HepG2 (cell line): ENCODE measurements at regions not wholly inside any gene's neighbourhood (a gene's known extent, or its start where the extent isn't known, plus 50 kb on each side); places are given as distances from the start of the nearest gene placed in this dataset.

Experiments used
- ATAC-seq: fragments of 200-7000 bp; cut with Tn5 transposase; 3 replicates; pipeline ENCODE4 v1.9.1; 2020; ENCODE audit warnings: mild to moderate bottlenecking, moderate library complexity
- BruUV-seq: library from RNA; stranded (reverse); fragments of 400-500 nt; replicated peaks from 2 replicates; lab custom pipeline; 2021; lab: Mats Ljungman, UMichigan
- CTCF ChIA-PET: fragments of 300-600 bp; formaldehyde crosslinking; extraction: SDS; loops from one replicate; lab custom pipeline; 2021; ENCODE audit warnings: low total read pairs, inconsistent platforms, low intra/inter-chr PET ratio; lab: Yijun Ruan, JAX
- POLR2A ChIA-PET: fragments of 350-600 bp; sonication (Branson Sonifier 250); formaldehyde crosslinking; loops from one replicate; lab custom pipeline; 2020; ENCODE audit warnings: antibody characterized with exemption, inconsistent platforms; lab: Yijun Ruan, JAX
- DNase-seq: peaks from one replicate; pipeline ENCODE4 v3.0.0-alpha.2; 2015; ENCODE audit warnings: low spot score
- FAIRE-seq: peaks from 3 replicates; lab custom pipeline; 2011; peaks lifted over from hg19 to GRCh38; lab: Jason Lieb, UNC
- H2AFZ ChIP-seq: one replicate; pipeline ENCODE4 v1.6.1; 2011; ENCODE audit warnings: low read length, inconsistent platforms
- H3K27ac ChIP-seq: fragments of 300-600 bp; 3 replicates; pipeline ENCODE4 v1.8.0; 2011; ENCODE audit warnings: mixed run types, mild to moderate bottlenecking, mixed read lengths, low read length, inconsistent platforms; ENCODE audit not compliant: insufficient read depth; ENCODE audit errors: extremely low read length
- H3K27me3 ChIP-seq, 2 experiments: fragments of 200-600 bp in 1 of 2; 2 replicates in 1 of 2; 3 replicates in 1 of 2; pipeline versions ENCODE4 v1.6.0 to v1.8.0; 2011; ENCODE audit warnings: low read length in 2 of 2, mild to moderate bottlenecking in 2 of 2, moderate library complexity in 2 of 2, inconsistent platforms in 1 of 2; ENCODE audit not compliant: insufficient read depth in 2 of 2, control insufficient read depth in 1 of 2
- H3K36me3 ChIP-seq, 2 experiments: fragments of 200-600 bp in 1 of 2; replicated peaks in 1 of 2; 2 replicates in 1 of 2; 3 replicates in 1 of 2; pipeline versions ENCODE4 v1.5.1 to v1.8.0; 2011; ENCODE audit warnings: low read length in 2 of 2, inconsistent platforms in 1 of 2; ENCODE audit not compliant: insufficient read depth in 2 of 2, control insufficient read depth in 1 of 2
- H3K4me1 ChIP-seq: 2 replicates; pipeline ENCODE4 v1.5.1; 2012; ENCODE audit warnings: low read length, inconsistent platforms; ENCODE audit not compliant: insufficient read depth
- H3K4me2 ChIP-seq: 2 replicates; pipeline ENCODE4 v1.6.0; 2011; ENCODE audit warnings: low read depth, low read length, inconsistent platforms
- H3K4me3 ChIP-seq, 3 experiments: fragments of 200-600 bp in 1 of 3; sonication (generic), shearing (Covaris generic) in 1 of 3; replicated peaks in 1 of 3; 2 replicates each; pipeline ENCODE4 v1.5.1; 2011 to 2016; ENCODE audit warnings: low read length in 3 of 3, inconsistent platforms in 2 of 3, low read depth in 2 of 3, mild to moderate bottlenecking in 2 of 3, control low read depth in 1 of 3, mixed read lengths in 1 of 3; ENCODE audit not compliant: insufficient read depth in 1 of 3
- H3K79me2 ChIP-seq: one replicate; pipeline ENCODE4 v1.6.1; 2011; ENCODE audit warnings: low read length, inconsistent platforms; ENCODE audit not compliant: insufficient read depth
- H3K9ac ChIP-seq: 2 replicates; pipeline ENCODE4 v1.6.0; 2011; ENCODE audit warnings: mild to moderate bottlenecking, low read depth, low read length, inconsistent platforms; ENCODE audit not compliant: insufficient read depth
- H3K9me3 ChIP-seq: 2 replicates; pipeline ENCODE4 v1.5.1; 2012; ENCODE audit warnings: mild to moderate bottlenecking, low read length
- H4K20me1 ChIP-seq: 2 replicates; pipeline ENCODE4 v1.6.0; 2011; ENCODE audit warnings: inconsistent platforms, mild to moderate bottlenecking, low read length, moderate library complexity; ENCODE audit not compliant: insufficient read depth
- ADNP ChIP-seq: sonication (generic); formaldehyde crosslinking; IDR thresholded peaks from 2 replicates; pipeline ENCODE4 v1.4.0; 2020; ENCODE audit warnings: missing genetic modification reagents
- ATAD3A ChIP-seq: sonication (generic); formaldehyde crosslinking; IDR thresholded peaks from 2 replicates; pipeline ENCODE4 v1.4.0; 2020; ENCODE audit warnings: missing genetic modification reagents
- BRD4 ChIP-seq: sonication (generic); formaldehyde crosslinking; IDR thresholded peaks from 2 replicates; pipeline ENCODE4 v1.4.0; 2020; ENCODE audit warnings: missing genetic modification reagents
- CTCF ChIP-seq: sonication (generic); formaldehyde crosslinking; IDR thresholded peaks from 2 replicates; pipeline ENCODE4 v1.5.0; 2020; ENCODE audit warnings: mild to moderate bottlenecking, missing genetic modification reagents, moderate library complexity
- EED ChIP-seq: sonication (generic); formaldehyde crosslinking; IDR thresholded peaks from 2 replicates; pipeline ENCODE4 v1.5.0; 2020; ENCODE audit warnings: mild to moderate bottlenecking, missing genetic modification reagents
- LCORL ChIP-seq, 2 experiments: fragments of 450-650 bp in 1 of 2; sonication (generic) in 1 of 2; formaldehyde crosslinking in 1 of 2; IDR thresholded peaks; 2 replicates each; pipeline versions ENCODE4 v1.5.0 to v1.6.1; 2017 to 2020; ENCODE audit warnings: antibody characterized with exemption in 1 of 2, missing genetic modification reagents in 1 of 2
- MED1 ChIP-seq: sonication (generic); formaldehyde crosslinking; IDR thresholded peaks from 2 replicates; pipeline ENCODE4 v1.4.0; 2020; ENCODE audit warnings: missing genetic modification reagents
- NFE2 ChIP-seq: sonication (generic); formaldehyde crosslinking; IDR thresholded peaks from 2 replicates; pipeline ENCODE4 v1.4.0; 2020; ENCODE audit warnings: missing genetic modification reagents
- PITX1 ChIP-seq: sonication (generic); formaldehyde crosslinking; IDR thresholded peaks from 2 replicates; pipeline ENCODE4 v1.5.1; 2020; ENCODE audit warnings: mild to moderate bottlenecking, missing genetic modification reagents
- THAP11 ChIP-seq: IDR thresholded peaks from 2 replicates; pipeline ENCODE4 v1.6.1; 2016; ENCODE audit warnings: missing biosample characterization, missing genetic modification reagents
- ZNF276 ChIP-seq: sonication (generic); formaldehyde crosslinking; IDR thresholded peaks from 2 replicates; pipeline ENCODE4 v1.4.0; 2020; ENCODE audit warnings: mild to moderate bottlenecking, low read depth, missing genetic modification reagents
- ZNF335 ChIP-seq: sonication (generic); formaldehyde crosslinking; IDR thresholded peaks from 2 replicates; pipeline ENCODE4 v1.4.0; 2020; ENCODE audit warnings: missing genetic modification reagents
- ZNF383 ChIP-seq: sonication (generic); formaldehyde crosslinking; IDR thresholded peaks from 2 replicates; pipeline ENCODE4 v1.4.0; 2020; ENCODE audit warnings: missing genetic modification reagents, mild to moderate bottlenecking, borderline replicate concordance
- ZNF567 ChIP-seq: sonication (generic); formaldehyde crosslinking; IDR thresholded peaks from 2 replicates; pipeline ENCODE4 v1.8.1; 2023; ENCODE audit warnings: mild to moderate bottlenecking, missing genetic modification reagents, borderline replicate concordance
- in situ Hi-C: cut with HindIII; loops from 2 replicates; pipeline ENCODE4 v1.10.0; 2017; ENCODE audit warnings: low pct_unique_long_range_greater_than_20kb; ENCODE audit not compliant: extremely low pct_ligation_motif_present
- intact Hi-C: fragments of 100-400 bp; cut with micrococcal nuclease; formaldehyde crosslinking; loops from one replicate; pipeline ENCODE4 v1.10.0; 2022; ENCODE audit not compliant: unreplicated experiment

- no peaks in the 10 kb centered on the region for H3K36me3 ChIP-seq
- intact Hi-C loops (no loop called here), in situ Hi-C loops (no loop called here)
- H3K4me3 ChIP-seq: no peak overlapping the region
- no peaks in the 10 kb centered on the region for H3K27me3 ChIP-seq
- DNase-seq: no peak
- no peaks in the 10 kb centered on the region for H3K9me3 ChIP-seq
- CTCF ChIA-PET: no interaction called here
- H4K20me1 ChIP-seq: no peaks in the 10 kb centered on the region
- no peak overlapping the region for H3K4me2 ChIP-seq
- TF ChIP-seq PITX1 (CRISPR knock-in tag): no peak
- TF ChIP-seq EED (CRISPR knock-in tag): no peak
- TF ChIP-seq NFE2 (CRISPR knock-in tag): no peak
- TF ChIP-seq ZNF276 (CRISPR knock-in tag): no peak
- no peak for TF ChIP-seq BRD4 (CRISPR knock-in tag)
- no peak for TF ChIP-seq ZNF567
- no peak for TF ChIP-seq THAP11 (CRISPR knock-in tag)
- no peak for TF ChIP-seq ZNF335 (CRISPR knock-in tag)
- no peak for TF ChIP-seq ATAD3A (CRISPR knock-in tag)
- TF ChIP-seq LCORL (IDR thresholded peaks at IDR 0.05): no peak
- no peak for TF ChIP-seq LCORL (CRISPR knock-in tag; IDR thresholded peaks at IDR 0.05)
- no peak for TF ChIP-seq MED1 (CRISPR knock-in tag)
- no peak for TF ChIP-seq CTCF
- TF ChIP-seq ADNP (CRISPR knock-in tag): no peak
- TF ChIP-seq ZNF383: no peak
- H3K27ac ChIP-seq: no peak overlapping the region
- no peak overlapping the region for H3K9ac ChIP-seq
- H3K79me2 ChIP-seq: no peaks in the 10 kb centered on the region
- H3K4me1 ChIP-seq: no peaks in the 10 kb centered on the region
- ATAC-seq: no peak
- POLR2A ChIA-PET: no interaction called here
- no peak overlapping the region for H2AFZ ChIP-seq
- no TSS peak for BruUV-seq
- no peak for FAIRE-seq
These were observed 337.8 kb upstream of the DSEL start for GRCh38 chr18:67854340-67854739.
